Muscle of arm (tissue), 1 donor: ENCODE measurements at regions not wholly inside any gene's neighbourhood (a gene's known extent, or its start where the extent isn't known, plus 50 kb on each side); places are given as distances from the start of the nearest gene placed in this dataset.
"Not testable (repeated sequence)": the region's sequence is repeated elsewhere in the genome, so short reads cannot be mapped to it uniquely, and the experiment has no call there.

Experiments used
- DNase-seq: peaks from one replicate; pipeline ENCODE4 v3.0.0-alpha.2; 2013

GRCh38 chr4:3879681-3880614 is 113.8 kb downstream of the ADRA2C start:
- DNase-seq = no peak

GRCh38 chr4:3880615-3881120 is 114.5 kb downstream of the ADRA2C start:
- peak; percentile 48 for DNase-seq

GRCh38 chr4:3882316-3882885 is 116.2 kb downstream of the ADRA2C start:
- not testable (repeated sequence) for DNase-seq

GRCh38 chr4:3884261-3884660 is 118.1 kb downstream of the ADRA2C start:
- DNase-seq = not testable (repeated sequence)

GRCh38 chr4:3893590-3893989 is 127.4 kb downstream of the ADRA2C start:
- DNase-seq = not testable (repeated sequence)

GRCh38 chr4:3894086-3894959 is 128.1 kb downstream of the ADRA2C start:
- DNase-seq = not testable (repeated sequence)

GRCh38 chr4:3896441-3896840 is 130.3 kb downstream of the ADRA2C start:
- DNase-seq = no peak

GRCh38 chr4:3896871-3897578 is 130.8 kb downstream of the ADRA2C start:
- not testable (repeated sequence) for DNase-seq

- no peak for DNase-seq
Observed at GRCh38 chr4:3898098-3898497, 131.9 kb downstream of the ADRA2C start.

GRCh38 chr4:3898928-3899327 is 132.7 kb downstream of the ADRA2C start:
- not testable (repeated sequence) for DNase-seq

GRCh38 chr4:3904264-3904955 is 138.2 kb downstream of the ADRA2C start:
- not testable (repeated sequence) for DNase-seq

GRCh38 chr4:3909616-3910015 is 143.4 kb downstream of the ADRA2C start:
- DNase-seq = not testable (repeated sequence)

- not testable (repeated sequence) for DNase-seq
Observed at GRCh38 chr4:3910161-3910950, 144.2 kb downstream of the ADRA2C start.

- no peak for DNase-seq
Observed at GRCh38 chr4:3911252-3911856, 145.2 kb downstream of the ADRA2C start.

GRCh38 chr4:3914511-3914910 is 148.3 kb downstream of the ADRA2C start:
- not testable (repeated sequence) for DNase-seq

GRCh38 chr4:3919509-3919908 is 153.3 kb downstream of the ADRA2C start:
- not testable (repeated sequence) for DNase-seq

GRCh38 chr4:3921902-3922301 is 155.7 kb downstream of the ADRA2C start:
- DNase-seq = not testable (repeated sequence)

GRCh38 chr4:3925841-3926240 is 159.7 kb downstream of the ADRA2C start:
- not testable (repeated sequence) for DNase-seq

GRCh38 chr4:3926271-3926670 is 160.1 kb downstream of the ADRA2C start:
- DNase-seq = not testable (repeated sequence)
